HepG2 (cell line): ENCODE measurements at regions not wholly inside any gene's neighbourhood (a gene's known extent, or its start where the extent isn't known, plus 50 kb on each side); places are given as distances from the start of the nearest gene placed in this dataset.

Experiments used
- ATAC-seq: fragments of 200-7000 bp; cut with Tn5 transposase; 3 replicates; pipeline ENCODE4 v1.9.1; 2020; ENCODE audit warnings: mild to moderate bottlenecking, moderate library complexity
- BruUV-seq: library from RNA; stranded (reverse); fragments of 400-500 nt; replicated peaks from 2 replicates; lab custom pipeline; 2021; lab: Mats Ljungman, UMichigan
- CTCF ChIA-PET: fragments of 300-600 bp; formaldehyde crosslinking; extraction: SDS; loops from one replicate; lab custom pipeline; 2021; ENCODE audit warnings: low total read pairs, inconsistent platforms, low intra/inter-chr PET ratio; lab: Yijun Ruan, JAX
- POLR2A ChIA-PET: fragments of 350-600 bp; sonication (Branson Sonifier 250); formaldehyde crosslinking; loops from one replicate; lab custom pipeline; 2020; ENCODE audit warnings: antibody characterized with exemption, inconsistent platforms; lab: Yijun Ruan, JAX
- DNase-seq: peaks from one replicate; pipeline ENCODE4 v3.0.0-alpha.2; 2015; ENCODE audit warnings: low spot score
- FAIRE-seq: peaks from 3 replicates; lab custom pipeline; 2011; peaks lifted over from hg19 to GRCh38; lab: Jason Lieb, UNC
- H2AFZ ChIP-seq: one replicate; pipeline ENCODE4 v1.6.1; 2011; ENCODE audit warnings: low read length, inconsistent platforms
- H3K27ac ChIP-seq: fragments of 300-600 bp; 3 replicates; pipeline ENCODE4 v1.8.0; 2011; ENCODE audit warnings: mixed run types, mild to moderate bottlenecking, mixed read lengths, low read length, inconsistent platforms; ENCODE audit not compliant: insufficient read depth; ENCODE audit errors: extremely low read length
- H3K27me3 ChIP-seq, 2 experiments: fragments of 200-600 bp in 1 of 2; 2 replicates in 1 of 2; 3 replicates in 1 of 2; pipeline versions ENCODE4 v1.6.0 to v1.8.0; 2011; ENCODE audit warnings: low read length in 2 of 2, mild to moderate bottlenecking in 2 of 2, moderate library complexity in 2 of 2, inconsistent platforms in 1 of 2; ENCODE audit not compliant: insufficient read depth in 2 of 2, control insufficient read depth in 1 of 2
- H3K36me3 ChIP-seq, 2 experiments: fragments of 200-600 bp in 1 of 2; replicated peaks in 1 of 2; 2 replicates in 1 of 2; 3 replicates in 1 of 2; pipeline versions ENCODE4 v1.5.1 to v1.8.0; 2011; ENCODE audit warnings: low read length in 2 of 2, inconsistent platforms in 1 of 2; ENCODE audit not compliant: insufficient read depth in 2 of 2, control insufficient read depth in 1 of 2
- H3K4me1 ChIP-seq: 2 replicates; pipeline ENCODE4 v1.5.1; 2012; ENCODE audit warnings: low read length, inconsistent platforms; ENCODE audit not compliant: insufficient read depth
- H3K4me2 ChIP-seq: 2 replicates; pipeline ENCODE4 v1.6.0; 2011; ENCODE audit warnings: low read depth, low read length, inconsistent platforms
- H3K4me3 ChIP-seq, 3 experiments: fragments of 200-600 bp in 1 of 3; sonication (generic), shearing (Covaris generic) in 1 of 3; replicated peaks in 1 of 3; 2 replicates each; pipeline ENCODE4 v1.5.1; 2011 to 2016; ENCODE audit warnings: low read length in 3 of 3, inconsistent platforms in 2 of 3, low read depth in 2 of 3, mild to moderate bottlenecking in 2 of 3, control low read depth in 1 of 3, mixed read lengths in 1 of 3; ENCODE audit not compliant: insufficient read depth in 1 of 3
- H3K79me2 ChIP-seq: one replicate; pipeline ENCODE4 v1.6.1; 2011; ENCODE audit warnings: low read length, inconsistent platforms; ENCODE audit not compliant: insufficient read depth
- H3K9ac ChIP-seq: 2 replicates; pipeline ENCODE4 v1.6.0; 2011; ENCODE audit warnings: mild to moderate bottlenecking, low read depth, low read length, inconsistent platforms; ENCODE audit not compliant: insufficient read depth
- H3K9me3 ChIP-seq: 2 replicates; pipeline ENCODE4 v1.5.1; 2012; ENCODE audit warnings: mild to moderate bottlenecking, low read length
- H4K20me1 ChIP-seq: 2 replicates; pipeline ENCODE4 v1.6.0; 2011; ENCODE audit warnings: inconsistent platforms, mild to moderate bottlenecking, low read length, moderate library complexity; ENCODE audit not compliant: insufficient read depth
- AKAP8 ChIP-seq: sonication (generic); formaldehyde crosslinking; IDR thresholded peaks from 2 replicates; pipeline ENCODE4 v1.5.1; 2020; ENCODE audit warnings: mild to moderate bottlenecking, missing genetic modification reagents
- CBX1 ChIP-seq: IDR thresholded peaks from one replicate; pipeline ENCODE4 v1.6.1; 2016; ENCODE audit warnings: antibody characterized with exemption, low read depth
- CHD4 ChIP-seq: fragments of 200-600 bp; sonication (generic); IDR thresholded peaks from 2 replicates; pipeline ENCODE4 v1.7.0; 2017; ENCODE audit warnings: mild to moderate bottlenecking, low read length, borderline replicate concordance
- ERF ChIP-seq: IDR thresholded peaks from 2 replicates; pipeline ENCODE4 v1.6.1; 2018; ENCODE audit warnings: missing biosample characterization, missing genetic modification reagents
- IRF1 ChIP-seq: sonication (generic); formaldehyde crosslinking; IDR thresholded peaks from 2 replicates; pipeline ENCODE4 v1.4.0; 2020; ENCODE audit warnings: low read depth, mild to moderate bottlenecking, missing genetic modification reagents
- KLF11 ChIP-seq: IDR thresholded peaks from 2 replicates; pipeline ENCODE4 v1.6.1; 2016; ENCODE audit warnings: missing compliant biosample characterization
- PAXIP1 ChIP-seq: sonication (generic); formaldehyde crosslinking; conservative IDR thresholded peaks from 2 replicates; pipeline ENCODE4 v1.4.0; 2020; ENCODE audit warnings: mild to moderate bottlenecking, missing genetic modification reagents, moderate library complexity
- ZNF513 ChIP-seq: sonication (generic); formaldehyde crosslinking; conservative IDR thresholded peaks from 2 replicates; pipeline ENCODE4 v1.5.0; 2020; ENCODE audit warnings: missing genetic modification reagents
- WGBS: methylation state at CpG from one replicate; pipeline ENCODE4 v1.1.6; 2017; ENCODE audit warnings: low lambda C conversion rate; 5-methylcytosine and 5-hydroxymethylcytosine counted together
- in situ Hi-C: cut with HindIII; loops from 2 replicates; pipeline ENCODE4 v1.10.0; 2017; ENCODE audit warnings: low pct_unique_long_range_greater_than_20kb; ENCODE audit not compliant: extremely low pct_ligation_motif_present
- intact Hi-C: fragments of 100-400 bp; cut with micrococcal nuclease; formaldehyde crosslinking; loops from one replicate; pipeline ENCODE4 v1.10.0; 2022; ENCODE audit not compliant: unreplicated experiment

GRCh38 chr13:84332346-84332745, 450.1 kb upstream of the SLITRK1 start:
- in situ Hi-C loops = no loop called here
- FAIRE-seq = no peak

More at GRCh38 chr13:84332346-84332745, 450.1 kb upstream of the SLITRK1 start:
- H4K20me1 ChIP-seq = no peaks in the 10 kb centered on the region
- H3K27ac ChIP-seq = no peak overlapping the region
- no peak for TF ChIP-seq CHD4
- no peak for TF ChIP-seq AKAP8 (CRISPR knock-in tag)
- TF ChIP-seq PAXIP1 (CRISPR knock-in tag) = no peak
- no peak for TF ChIP-seq CBX1
- TF ChIP-seq IRF1 (CRISPR knock-in tag) = no peak
- TF ChIP-seq ERF (CRISPR knock-in tag) = no peak
- no peak for TF ChIP-seq KLF11
- no peak for TF ChIP-seq ZNF513
- no peak for DNase-seq
- CTCF ChIA-PET = no interaction called here
- H3K4me2 ChIP-seq = no peak overlapping the region
- no peaks in the 10 kb centered on the region for H3K4me1 ChIP-seq
- no peaks in the 10 kb centered on the region for H3K27me3 ChIP-seq
- no peaks in the 10 kb centered on the region for H3K79me2 ChIP-seq
- no TSS peak for BruUV-seq
- POLR2A ChIA-PET = no interaction called here
- no peak overlapping the region for H2AFZ ChIP-seq
- no peak for ATAC-seq
- no peaks in the 10 kb centered on the region for H3K9me3 ChIP-seq
- no peak overlapping the region for H3K4me3 ChIP-seq
- H3K36me3 ChIP-seq = no peaks in the 10 kb centered on the region
- WGBS = 24% methylated on average over 2 of the region's 2 CpGs
- intact Hi-C loops = no loop called here
- no peak overlapping the region for H3K9ac ChIP-seq
